Activated CD8-positive, alpha-beta memory T cell treated with anti-CD3 and anti-CD28 coated beads, Interleukin-2, amount 10 ng/mL, durations not matched to agents 7 days and 5 days (primary cell): ENCODE measurements at regions not wholly inside any gene's neighbourhood (a gene's known extent, or its start where the extent isn't known, plus 50 kb on each side); places are given as distances from the start of the nearest gene placed in this dataset.
"Not testable (repeated sequence)": the region's sequence is repeated elsewhere in the genome, so short reads cannot be mapped to it uniquely, and the experiment has no call there.

Experiments
- ATAC-seq: fragments of 150-1000 bp; cut with Tn5 transposase; one replicate; pipeline ENCODE4 v1.10.0; 2021; ENCODE audit warnings: moderate library complexity
- CTCF ChIA-PET: fragments of 350-600 bp; sonication (Branson Sonifier 250); formaldehyde crosslinking; loops from one replicate; lab custom pipeline; 2021; ENCODE audit warnings: antibody characterized with exemption; lab: Charles Lee
- DNase-seq: peaks from one replicate; pipeline ENCODE4 v3.0.0-alpha.2; 2020
- H3K27ac Mint-ChIP-seq: one replicate; pipeline ENCODE4 v1.8.0; 2021; ENCODE audit warnings: mild to moderate bottlenecking, mixed read lengths
- H3K27me3 Mint-ChIP-seq: one replicate; pipeline ENCODE4 v1.8.0; 2021; ENCODE audit warnings: mixed read lengths
- H3K36me3 Mint-ChIP-seq: one replicate; pipeline ENCODE4 v1.8.0; 2021; ENCODE audit warnings: mild to moderate bottlenecking, mixed read lengths
- H3K4me1 Mint-ChIP-seq: one replicate; pipeline ENCODE4 v1.8.0; 2021; ENCODE audit warnings: mixed read lengths
- H3K4me3 Mint-ChIP-seq: one replicate; pipeline ENCODE4 v1.8.0; 2021; ENCODE audit warnings: mild to moderate bottlenecking, moderate library complexity, mixed read lengths
- H3K9me3 Mint-ChIP-seq: one replicate; pipeline ENCODE4 v1.8.0; 2022; ENCODE audit warnings: low read depth, mixed read lengths

GRCh38 chr9:124131518-124131917 lies 120.0 kb downstream of the LHX2 start:
- H3K4me1 Mint-ChIP-seq, DNase-seq, CTCF ChIA-PET, H3K9me3 Mint-ChIP-seq, H3K27ac Mint-ChIP-seq, ATAC-seq, H3K4me3 Mint-ChIP-seq, H3K36me3 Mint-ChIP-seq, H3K27me3 Mint-ChIP-seq: not testable (repeated sequence)

GRCh38 chr9:124132671-124133147 lies 121.1 kb downstream of the LHX2 start:
- ATAC-seq (no peak), DNase-seq (no peak)
- Mint-ChIP-seq H3K4me1 (no peaks in the 10 kb centered on the region), H3K9me3 (no peaks in the 10 kb centered on the region), H3K27ac (no peak overlapping the region), H3K4me3 (no peak overlapping the region), H3K36me3 (no peaks in the 10 kb centered on the region), H3K27me3 (peaks cover 13% of the 10 kb centered on the region)
- CTCF ChIA-PET: interaction anchor here (0.7 kb wide), 1 partner anchor 569 kb away, joined by 3 read pairs; no protein-coding TSS in a partner anchor

- H3K4me1 Mint-ChIP-seq: no peaks in the 10 kb centered on the region
- no peak for DNase-seq
Measured at GRCh38 chr9:124133727-124134126, 122.2 kb downstream of the LHX2 start.

GRCh38 chr9:124134526-124134925 lies 123.0 kb downstream of the LHX2 start:
- peaks cover 9% of the 10 kb centered on the region for H3K27me3 Mint-ChIP-seq
- no peaks in the 10 kb centered on the region for H3K9me3 Mint-ChIP-seq
- H3K36me3 Mint-ChIP-seq: no peaks in the 10 kb centered on the region
- H3K4me3 Mint-ChIP-seq: no peak overlapping the region
- CTCF ChIA-PET: interaction anchor here (0.7 kb wide), 1 partner anchor 111 kb away, joined by 3 read pairs; no protein-coding TSS in a partner anchor
- no peaks in the 10 kb centered on the region for H3K4me1 Mint-ChIP-seq
- ATAC-seq (no peak), DNase-seq (no peak)
- no peak overlapping the region for H3K27ac Mint-ChIP-seq

More at GRCh38 chr9:124133727-124134126, 122.2 kb downstream of the LHX2 start:
- Mint-ChIP-seq H3K27ac (no peak overlapping the region), H3K4me3 (no peak overlapping the region), H3K9me3 (no peaks in the 10 kb centered on the region), H3K36me3 (no peaks in the 10 kb centered on the region), H3K27me3 (peaks cover 13% of the 10 kb centered on the region)
- CTCF ChIA-PET: no interaction called here
- ATAC-seq: no peak

GRCh38 chr9:124135813-124136365 lies 121.9 kb upstream of the NEK6 start:
- Mint-ChIP-seq H3K27ac (no peak overlapping the region), H3K4me3 (no peak overlapping the region), H3K36me3 (no peaks in the 10 kb centered on the region), H3K4me1 (no peaks in the 10 kb centered on the region), H3K9me3 (no peaks in the 10 kb centered on the region), H3K27me3 (peaks cover 8% of the 10 kb centered on the region)
- DNase-seq (no peak), ATAC-seq (no peak)
- CTCF ChIA-PET: interaction anchor here (0.6 kb wide), 1 partner anchor 401 kb away, joined by 3 read pairs; no protein-coding TSS in a partner anchor

- Mint-ChIP-seq H3K9me3 (no peaks in the 10 kb centered on the region), H3K4me3 (no peak overlapping the region), H3K27me3 (peaks cover 5% of the 10 kb centered on the region), H3K4me1 (no peaks in the 10 kb centered on the region), H3K27ac (no peak overlapping the region), H3K36me3 (no peaks in the 10 kb centered on the region)
- DNase-seq (no peak), ATAC-seq (no peak)
- CTCF ChIA-PET: interaction anchor here (0.8 kb wide), 1 partner anchor 9 kb away, joined by 3 read pairs; no protein-coding TSS in a partner anchor
Measured at GRCh38 chr9:124137009-124137943, 120.5 kb upstream of the NEK6 start.

- Mint-ChIP-seq H3K4me3 (no peak overlapping the region), H3K4me1 (no peaks in the 10 kb centered on the region), H3K9me3 (no peaks in the 10 kb centered on the region), H3K27ac (no peak overlapping the region), H3K36me3 (no peaks in the 10 kb centered on the region), H3K27me3 (peaks cover 5% of the 10 kb centered on the region)
- CTCF ChIA-PET: no interaction called here
- ATAC-seq: no peak
- DNase-seq: no peak
Measured at GRCh38 chr9:124137944-124138335, 119.8 kb upstream of the NEK6 start.

- no peaks in the 10 kb centered on the region for H3K4me1 Mint-ChIP-seq
- no peak overlapping the region for H3K4me3 Mint-ChIP-seq
- CTCF ChIA-PET: interaction anchor here (0.7 kb wide), 1 partner anchor 256 kb away, joined by 3 read pairs; no protein-coding TSS in a partner anchor
- ATAC-seq (no peak), DNase-seq (no peak)
- H3K27ac Mint-ChIP-seq: no peak overlapping the region
- H3K27me3 Mint-ChIP-seq: peaks cover 5% of the 10 kb centered on the region
- H3K9me3 Mint-ChIP-seq: no peaks in the 10 kb centered on the region
- no peaks in the 10 kb centered on the region for H3K36me3 Mint-ChIP-seq
Measured at GRCh38 chr9:124139001-124139400, 118.7 kb upstream of the NEK6 start.

GRCh38 chr9:124140941-124141568 lies 116.7 kb upstream of the NEK6 start:
- no peaks in the 10 kb centered on the region for H3K36me3 Mint-ChIP-seq
- no peak overlapping the region for H3K27ac Mint-ChIP-seq
- CTCF ChIA-PET: interaction anchor here (0.7 kb wide), 1 partner anchor 17 kb away, joined by 3 read pairs; no protein-coding TSS in a partner anchor

GRCh38 chr9:124144561-124145123 lies 113.1 kb upstream of the NEK6 start:
- peaks cover 14% of the 10 kb centered on the region for H3K27me3 Mint-ChIP-seq
- CTCF ChIA-PET, H3K9me3 Mint-ChIP-seq, ATAC-seq, H3K27ac Mint-ChIP-seq, H3K4me1 Mint-ChIP-seq, H3K4me3 Mint-ChIP-seq, DNase-seq, H3K36me3 Mint-ChIP-seq: not testable (repeated sequence)

More at GRCh38 chr9:124140941-124141568, 116.7 kb upstream of the NEK6 start:
- no peak overlapping the region for H3K4me3 Mint-ChIP-seq
- H3K4me1 Mint-ChIP-seq: no peaks in the 10 kb centered on the region
- DNase-seq (no peak), ATAC-seq (no peak)
- H3K27me3 Mint-ChIP-seq: peaks cover 8% of the 10 kb centered on the region
- no peaks in the 10 kb centered on the region for H3K9me3 Mint-ChIP-seq

- Mint-ChIP-seq H3K27me3 (peaks cover 26% of the 10 kb centered on the region), H3K36me3 (no peaks in the 10 kb centered on the region), H3K4me3 (no peak overlapping the region), H3K9me3 (no peaks in the 10 kb centered on the region), H3K4me1 (no peaks in the 10 kb centered on the region), H3K27ac (no peak overlapping the region)
- no peak for DNase-seq
- CTCF ChIA-PET: interaction anchor here (0.7 to 1.8 kb wide), 3 partner anchors 9 to 56 kb away, joined by 3 to 5 read pairs (median 3); no protein-coding TSS in a partner anchor
- ATAC-seq: no peak
Measured at GRCh38 chr9:124146031-124146561, 111.7 kb upstream of the NEK6 start.

GRCh38 chr9:124149992-124150391 lies 107.8 kb upstream of the NEK6 start:
- CTCF ChIA-PET: no interaction called here
- ATAC-seq: no peak
- no peak for DNase-seq
- H3K27ac Mint-ChIP-seq: no peak overlapping the region
- H3K27me3 Mint-ChIP-seq: peaks cover 43% of the 10 kb centered on the region
- H3K4me3 Mint-ChIP-seq: no peak overlapping the region
- H3K9me3 Mint-ChIP-seq: no peaks in the 10 kb centered on the region
- no peaks in the 10 kb centered on the region for H3K4me1 Mint-ChIP-seq
- no peaks in the 10 kb centered on the region for H3K36me3 Mint-ChIP-seq
